HCT116 (cell line): ENCODE measurements at regions not wholly inside any gene's neighbourhood (a gene's known extent, or its start where the extent isn't known, plus 50 kb on each side); places are given as distances from the start of the nearest gene placed in this dataset.

Source experiments
- ATAC-seq: fragments of 200-7000 bp; cut with Tn5 transposase; 2 replicates; pipeline ENCODE4 v1.9.1; 2020; ENCODE audit warnings: mild to moderate bottlenecking, moderate library complexity
- BruUV-seq: library from RNA; stranded (reverse); fragments of 400-500 nt; replicated peaks from 2 replicates; lab custom pipeline; 2021; lab: Mats Ljungman, UMichigan
- CTCF ChIA-PET: fragments of 300-600 bp; sonication (Branson Sonifier 250); formaldehyde crosslinking; loops from one replicate; lab custom pipeline; 2021; ENCODE audit warnings: antibody characterized with exemption; lab: Charles Lee
- POLR2A ChIA-PET: fragments of 300-600, 350-600 bp; sonication (Branson Sonifier 250); formaldehyde crosslinking; loops from one replicate; lab custom pipeline; 2021; ENCODE audit warnings: antibody characterized with exemption; lab: Charles Lee
- RAD21 ChIA-PET, 2 experiments: fragments of 300-600 bp; sonication (Branson Sonifier 250); formaldehyde crosslinking; loops; one replicate each; lab custom pipeline; 2023; ENCODE audit warnings: low total read pairs in 2 of 2; ENCODE audit not compliant: uncharacterized antibody in 2 of 2, unreplicated experiment in 2 of 2, low non-redundant PET in 1 of 2; lab: Charles Lee
- DNase-seq: peaks from one replicate; pipeline ENCODE4 v3.0.0-alpha.2; 2010; ENCODE audit warnings: low read depth, low spot score
- H2AFZ ChIP-seq: fragments of 200-600 bp; shearing (Covaris generic), sonication (generic); 2 replicates; pipeline ENCODE4 v1.6.1; 2017; ENCODE audit warnings: low read depth, mixed run types, mixed read lengths, antibody characterized with exemption, low read length; ENCODE audit not compliant: poor library complexity, severe bottlenecking
- H3K27ac ChIP-seq: 2 replicates; pipeline ENCODE4 v1.5.1; 2012; ENCODE audit warnings: low read depth, low read length
- H3K27me3 ChIP-seq: fragments of 200-600 bp; sonication (generic); 2 replicates; pipeline ENCODE4 v1.6.1; 2016; ENCODE audit warnings: mixed run types, low read length, mixed read lengths; ENCODE audit not compliant: insufficient read depth
- H3K36me3 ChIP-seq, 2 experiments: fragments of 200-500 bp in 1 of 2; fragments of 200-600 bp in 1 of 2; sonication (Bioruptor generic) in 1 of 2; sonication (generic) in 1 of 2; 2 replicates each; pipeline versions ENCODE4 v1.5.1 to v1.6.1; 2014 to 2016; ENCODE audit warnings: low read length in 2 of 2, inconsistent platforms in 1 of 2, mixed read lengths in 1 of 2, mixed run types in 1 of 2; ENCODE audit not compliant: insufficient read depth in 2 of 2, control insufficient read depth in 1 of 2
- H3K4me1 ChIP-seq, 2 experiments: fragments of 200-600 bp in 1 of 2; sonication (generic) in 1 of 2; 2 replicates each; pipeline versions ENCODE4 v1.5.1 to v1.6.1; 2012 to 2017; ENCODE audit warnings: low read length in 2 of 2, inconsistent platforms in 1 of 2, mild to moderate bottlenecking in 1 of 2, mixed read lengths in 1 of 2, mixed run types in 1 of 2, moderate library complexity in 1 of 2; ENCODE audit not compliant: insufficient read depth in 2 of 2, control insufficient read depth in 1 of 2
- H3K4me2 ChIP-seq: fragments of 200-600 bp; sonication (generic); 2 replicates; pipeline ENCODE4 v1.6.1; 2017; ENCODE audit warnings: mixed run types, low read length, mixed read lengths
- H3K4me3 ChIP-seq, 2 experiments: fragments of 200-600 bp in 1 of 2; sonication (generic) in 1 of 2; replicated peaks in 1 of 2; 2 replicates each; pipeline ENCODE4 v1.5.1; 2011 to 2016; ENCODE audit warnings: low read length in 2 of 2, control low read depth in 1 of 2, low read depth in 1 of 2, mild to moderate bottlenecking in 1 of 2, mixed read lengths in 1 of 2, mixed run types in 1 of 2
- H3K79me2 ChIP-seq: fragments of 200-600 bp; sonication (generic); 2 replicates; pipeline ENCODE4 v1.6.1; 2017; ENCODE audit warnings: mild to moderate bottlenecking, mixed run types, low read length, moderate library complexity, mixed read lengths; ENCODE audit not compliant: insufficient read depth
- H3K9ac ChIP-seq: fragments of 200-600 bp; sonication (generic); 2 replicates; pipeline ENCODE4 v1.6.1; 2016; ENCODE audit warnings: low read length, mixed read lengths
- H3K9me2 ChIP-seq: fragments of 200-600 bp; sonication (generic), shearing (Covaris generic); 2 replicates; pipeline ENCODE4 v1.6.1; 2017; ENCODE audit warnings: mixed run types, mild to moderate bottlenecking, moderate library complexity; ENCODE audit not compliant: insufficient read depth
- H3K9me3 ChIP-seq, 2 experiments: fragments of 200-500 bp in 1 of 2; fragments of 200-600 bp in 1 of 2; sonication (Bioruptor generic) in 1 of 2; sonication (generic) in 1 of 2; 2 replicates each; pipeline ENCODE4 v1.6.1; 2014 to 2017; ENCODE audit warnings: low read length in 2 of 2, mixed read lengths in 2 of 2, inconsistent platforms in 1 of 2, low read depth in 1 of 2, mild to moderate bottlenecking in 1 of 2, mixed run types in 1 of 2, moderate library complexity in 1 of 2; ENCODE audit not compliant: control insufficient read depth in 1 of 2, insufficient read depth in 1 of 2
- H4K20me1 ChIP-seq: fragments of 200-600 bp; sonication (generic), shearing (Covaris generic); 2 replicates; pipeline ENCODE4 v1.6.1; 2017; ENCODE audit warnings: mixed run types, mild to moderate bottlenecking, moderate library complexity; ENCODE audit not compliant: insufficient read depth
- CEBPB ChIP-seq: IDR thresholded peaks from 2 replicates; pipeline ENCODE4 v1.6.1; 2012; ENCODE audit warnings: low read depth
- EZH2 ChIP-seq: fragments of 200-600 bp; sonication (generic); IDR thresholded peaks from 2 replicates; pipeline ENCODE4 v1.6.1; 2017; ENCODE audit warnings: antibody characterized with exemption, mixed run types
- EZH2phosphoT487 ChIP-seq: fragments of 200-600 bp; IDR thresholded peaks from 2 replicates; pipeline ENCODE4 v1.6.1; 2018; ENCODE audit warnings: antibody characterized with exemption, borderline replicate concordance
- FOSL1 ChIP-seq: IDR thresholded peaks from 2 replicates; pipeline ENCODE4 v1.6.1; 2012; ENCODE audit warnings: low read depth
- JUND ChIP-seq: IDR thresholded peaks from 2 replicates; pipeline ENCODE4 v1.6.1; 2012
- POLR2AphosphoS5 ChIP-seq: IDR thresholded peaks from 2 replicates; pipeline ENCODE4 v1.6.1; 2011; ENCODE audit warnings: mild to moderate bottlenecking, low read depth, low read length, moderate library complexity
- RAD21 ChIP-seq: IDR thresholded peaks from 2 replicates; pipeline ENCODE4 v1.6.1; 2012; ENCODE audit warnings: low read depth, mild to moderate bottlenecking
- SIN3A ChIP-seq: IDR thresholded peaks from 2 replicates; pipeline ENCODE4 v1.6.1; 2012; ENCODE audit warnings: low read depth
- SP1 ChIP-seq: IDR thresholded peaks from 2 replicates; pipeline ENCODE4 v1.6.1; 2012; ENCODE audit warnings: low read depth
- SRF ChIP-seq: IDR thresholded peaks from 2 replicates; pipeline ENCODE4 v1.6.1; 2012; ENCODE audit warnings: low read depth
- TCF7L2 ChIP-seq: IDR thresholded peaks from 2 replicates; pipeline ENCODE4 v1.7.0; 2011; ENCODE audit warnings: borderline replicate concordance, inconsistent platforms; ENCODE audit not compliant: insufficient read depth, insufficient read length; ENCODE audit errors: extremely low read depth
- ZNF274 ChIP-seq: fragments of 200-500 bp; sonication (Bioruptor generic); IDR thresholded peaks from 2 replicates; pipeline ENCODE4 v1.6.1; 2014; ENCODE audit warnings: mild to moderate bottlenecking, low read depth, low read length, inconsistent platforms
- intact Hi-C: fragments of 100-400 bp; cut with micrococcal nuclease; formaldehyde crosslinking; loops from 2 replicates; pipeline ENCODE4 v1.10.0; 2022
- TF ChIP-seq, protein P1 (sequence below): IDR thresholded peaks from 2 replicates; pipeline ENCODE4 v1.6.1; 2012
- TF ChIP-seq, protein P2 (sequence below): IDR thresholded peaks from 2 replicates; pipeline ENCODE4 v1.6.1; 2011; ENCODE audit warnings: mild to moderate bottlenecking, low read length, moderate library complexity; ENCODE audit not compliant: insufficient replicate concordance; ENCODE audit errors: extremely low read depth
- TF ChIP-seq, protein P3 (sequence below), 3 experiments: fragments of 200-600 bp in 1 of 3; sonication (generic) in 1 of 3; IDR thresholded peaks in 2 of 3; conservative IDR thresholded peaks in 1 of 3; 2 replicates each; pipeline ENCODE4 v1.5.1; 2012 to 2017; ENCODE audit warnings: low read depth in 2 of 3, low read length in 2 of 3, antibody characterized with exemption in 1 of 3, borderline replicate concordance in 1 of 3, control low read depth in 1 of 3, mild to moderate bottlenecking in 1 of 3, mixed read lengths in 1 of 3, mixed run types in 1 of 3, moderate library complexity in 1 of 3; ENCODE audit not compliant: insufficient read depth in 1 of 3
- TF ChIP-seq, protein P4 (sequence below): IDR thresholded peaks from 2 replicates; pipeline ENCODE4 v1.6.1; 2012

DNA sequence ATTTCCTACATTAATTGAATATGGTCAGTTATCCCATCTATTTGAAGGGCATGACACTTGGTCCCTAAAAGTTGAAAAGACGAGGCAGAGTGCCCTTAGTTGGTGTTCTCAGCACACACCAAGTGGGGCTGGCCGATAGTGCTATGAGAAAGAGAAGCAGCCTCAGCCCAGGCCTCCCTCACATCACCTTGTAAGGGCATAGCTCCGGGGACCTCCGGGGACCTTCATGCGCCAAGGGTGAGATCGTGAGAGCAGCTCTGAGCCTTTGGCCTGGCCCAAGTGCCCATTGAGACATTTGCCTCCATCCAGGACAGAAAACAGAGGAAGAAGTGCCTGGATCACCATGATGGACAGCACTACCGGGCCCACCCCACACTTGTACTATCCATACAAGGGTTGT is 244.3 kb upstream of the COPS8 start:
- no peaks in the 10 kb centered on the region; a peak in 1 of 4 replicates for H3K9me3 ChIP-seq
- H3K27ac ChIP-seq, result no peak overlapping the region
- no peaks in the 10 kb centered on the region for H3K9me2 ChIP-seq
- DNase-seq (no peak), ATAC-seq (no peak)
- no peak overlapping the region for H3K9ac ChIP-seq
- H4K20me1 ChIP-seq, result no peaks in the 10 kb centered on the region
- POLR2A ChIA-PET, result no interaction called here
- intact Hi-C loops, result no loop called here
- no TSS peak for BruUV-seq
- no peaks in the 10 kb centered on the region for H3K79me2 ChIP-seq
- no peak overlapping the region for H3K4me2 ChIP-seq
- H3K4me1 ChIP-seq, result no peaks in the 10 kb centered on the region
- CTCF ChIA-PET, result no interaction called here
- no peaks in the 10 kb centered on the region for H3K36me3 ChIP-seq
- H3K27me3 ChIP-seq, result 0 out of 2 replicates have a peak, but pooled peaks cover 9% of the 10 kb centered on the region
- TF ChIP-seq JUND (no peak), FOSL1 (no peak), TCF7L2 (no peak), RAD21 (no peak), SIN3A (no peak), EZH2phosphoT487 (no peak), EZH2 (no peak), ZNF274 (no peak), CEBPB (no peak), POLR2AphosphoS5 (no peak), SP1 (no peak), SRF (no peak)
- TF ChIP-seq, protein P1, sequence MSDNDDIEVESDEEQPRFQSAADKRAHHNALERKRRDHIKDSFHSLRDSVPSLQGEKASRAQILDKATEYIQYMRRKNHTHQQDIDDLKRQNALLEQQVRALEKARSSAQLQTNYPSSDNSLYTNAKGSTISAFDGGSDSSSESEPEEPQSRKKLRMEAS, result no peak
- TF ChIP-seq, protein P2, sequence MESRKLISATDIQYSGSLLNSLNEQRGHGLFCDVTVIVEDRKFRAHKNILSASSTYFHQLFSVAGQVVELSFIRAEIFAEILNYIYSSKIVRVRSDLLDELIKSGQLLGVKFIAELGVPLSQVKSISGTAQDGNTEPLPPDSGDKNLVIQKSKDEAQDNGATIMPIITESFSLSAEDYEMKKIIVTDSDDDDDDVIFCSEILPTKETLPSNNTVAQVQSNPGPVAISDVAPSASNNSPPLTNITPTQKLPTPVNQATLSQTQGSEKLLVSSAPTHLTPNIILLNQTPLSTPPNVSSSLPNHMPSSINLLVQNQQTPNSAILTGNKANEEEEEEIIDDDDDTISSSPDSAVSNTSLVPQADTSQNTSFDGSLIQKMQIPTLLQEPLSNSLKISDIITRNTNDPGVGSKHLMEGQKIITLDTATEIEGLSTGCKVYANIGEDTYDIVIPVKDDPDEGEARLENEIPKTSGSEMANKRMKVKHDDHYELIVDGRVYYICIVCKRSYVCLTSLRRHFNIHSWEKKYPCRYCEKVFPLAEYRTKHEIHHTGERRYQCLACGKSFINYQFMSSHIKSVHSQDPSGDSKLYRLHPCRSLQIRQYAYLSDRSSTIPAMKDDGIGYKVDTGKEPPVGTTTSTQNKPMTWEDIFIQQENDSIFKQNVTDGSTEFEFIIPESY, result no peak
- TF ChIP-seq, protein P3, sequence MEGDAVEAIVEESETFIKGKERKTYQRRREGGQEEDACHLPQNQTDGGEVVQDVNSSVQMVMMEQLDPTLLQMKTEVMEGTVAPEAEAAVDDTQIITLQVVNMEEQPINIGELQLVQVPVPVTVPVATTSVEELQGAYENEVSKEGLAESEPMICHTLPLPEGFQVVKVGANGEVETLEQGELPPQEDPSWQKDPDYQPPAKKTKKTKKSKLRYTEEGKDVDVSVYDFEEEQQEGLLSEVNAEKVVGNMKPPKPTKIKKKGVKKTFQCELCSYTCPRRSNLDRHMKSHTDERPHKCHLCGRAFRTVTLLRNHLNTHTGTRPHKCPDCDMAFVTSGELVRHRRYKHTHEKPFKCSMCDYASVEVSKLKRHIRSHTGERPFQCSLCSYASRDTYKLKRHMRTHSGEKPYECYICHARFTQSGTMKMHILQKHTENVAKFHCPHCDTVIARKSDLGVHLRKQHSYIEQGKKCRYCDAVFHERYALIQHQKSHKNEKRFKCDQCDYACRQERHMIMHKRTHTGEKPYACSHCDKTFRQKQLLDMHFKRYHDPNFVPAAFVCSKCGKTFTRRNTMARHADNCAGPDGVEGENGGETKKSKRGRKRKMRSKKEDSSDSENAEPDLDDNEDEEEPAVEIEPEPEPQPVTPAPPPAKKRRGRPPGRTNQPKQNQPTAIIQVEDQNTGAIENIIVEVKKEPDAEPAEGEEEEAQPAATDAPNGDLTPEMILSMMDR (IDR thresholded peaks at IDR 0.05 in 2 of 3, conservative IDR thresholded peaks at IDR 0.05 in 1 of 3; ENCODE audit: borderline replicate concordance in 1 of 3, insufficient read depth in 1 of 3, low read depth in 2 of 3, low read length in 2 of 3), result no peak
- TF ChIP-seq, protein P4, sequence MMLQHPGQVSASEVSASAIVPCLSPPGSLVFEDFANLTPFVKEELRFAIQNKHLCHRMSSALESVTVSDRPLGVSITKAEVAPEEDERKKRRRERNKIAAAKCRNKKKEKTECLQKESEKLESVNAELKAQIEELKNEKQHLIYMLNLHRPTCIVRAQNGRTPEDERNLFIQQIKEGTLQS, result no peak
- TF ChIP-seq, all 23 proteins: peak for 0
- Histone ChIP-seq H2AFZ (no peak overlapping the region), H3K4me3 (no peak overlapping the region)
- RAD21 ChIA-PET, result no interaction called here
